CD14-positive monocyte (primary cell): ENCODE measurements at regions not wholly inside any gene's neighbourhood (a gene's known extent, or its start where the extent isn't known, plus 50 kb on each side); places are given as distances from the start of the nearest gene placed in this dataset.

ENCODE experiments used
- DNase-seq, 3 donors: peaks; one replicate each; pipeline ENCODE4 v3.0.0-alpha.2; 2011 to 2022
- H2AFZ ChIP-seq: 2 replicates; pipeline ENCODE4 v1.6.0; 2012; ENCODE audit warnings: mild to moderate bottlenecking, low read depth, low read length, inconsistent platforms; ENCODE audit not compliant: insufficient read depth, poor library complexity, severe bottlenecking
- H3K27ac ChIP-seq, 2 donors: 1 replicate in 1 of 2; 2 replicates in 1 of 2; pipeline ENCODE4 v1.5.1; 2012 to 2013; ENCODE audit warnings: low read length in 2 of 2, control low read depth in 1 of 2, inconsistent platforms in 1 of 2, low read depth in 1 of 2, mild to moderate bottlenecking in 1 of 2
- H3K27me3 ChIP-seq, 2 donors: one replicate each; pipeline versions ENCODE4 v1.6.0 to v1.6.1; 2011 to 2013; ENCODE audit warnings: low read length in 2 of 2; ENCODE audit not compliant: control insufficient read depth in 2 of 2, insufficient read depth in 2 of 2
- H3K36me3 ChIP-seq, 2 donors: replicated peaks in 1 of 2; 1 replicate in 1 of 2; 2 replicates in 1 of 2; pipeline versions ENCODE4 v1.5.1 to v1.6.1; 2012 to 2013; ENCODE audit warnings: low read length in 2 of 2, control low read depth in 1 of 2, inconsistent platforms in 1 of 2, mild to moderate bottlenecking in 1 of 2; ENCODE audit not compliant: insufficient read depth in 2 of 2, control insufficient read depth in 1 of 2
- H3K4me1 ChIP-seq, 2 donors: 1 replicate in 1 of 2; 2 replicates in 1 of 2; pipeline versions ENCODE4 v1.5.1 to v1.6.1; 2012 to 2013; ENCODE audit warnings: low read length in 2 of 2, control low read depth in 1 of 2, inconsistent platforms in 1 of 2, mild to moderate bottlenecking in 1 of 2, moderate library complexity in 1 of 2; ENCODE audit not compliant: insufficient read depth in 2 of 2, control insufficient read depth in 1 of 2
- H3K4me2 ChIP-seq: replicated peaks from 2 replicates; pipeline ENCODE3; 2012; ENCODE audit warnings: low read length, moderate library complexity, mild to moderate bottlenecking; ENCODE audit not compliant: poor library complexity, severe bottlenecking; ENCODE audit errors: extremely low read depth
- H3K4me3 ChIP-seq, 3 experiments: fragments of 200-600 bp in 1 of 3; sonication (generic) in 1 of 3; replicated peaks in 1 of 3; 1 replicate in 2 of 3; 2 replicates in 1 of 3; pipeline ENCODE4 v1.5.1; 2011 to 2013; ENCODE audit warnings: low read length in 3 of 3, mild to moderate bottlenecking in 3 of 3, control low read depth in 2 of 3, low read depth in 2 of 3, inconsistent platforms in 1 of 3, moderate library complexity in 1 of 3
- H3K79me2 ChIP-seq: 2 replicates; pipeline ENCODE4 v1.6.0; 2012; ENCODE audit warnings: mild to moderate bottlenecking, control low read depth, inconsistent platforms, low read length, moderate library complexity; ENCODE audit not compliant: insufficient read depth
- H3K9ac ChIP-seq: 2 replicates; pipeline ENCODE4 v1.6.0; 2017; ENCODE audit warnings: low read length, mild to moderate bottlenecking; ENCODE audit not compliant: insufficient read depth, poor library complexity, severe bottlenecking
- H3K9me3 ChIP-seq, 2 donors: replicated peaks in 1 of 2; 1 replicate in 1 of 2; 2 replicates in 1 of 2; pipeline versions ENCODE4 v1.5.1 to v1.6.1; 2012 to 2013; ENCODE audit warnings: low read length in 2 of 2, control low read depth in 1 of 2; ENCODE audit not compliant: control insufficient read depth in 1 of 2, insufficient read depth in 1 of 2
- H4K20me1 ChIP-seq: 2 replicates; pipeline ENCODE4 v1.6.0; 2012; ENCODE audit warnings: mild to moderate bottlenecking, low read length, control low read depth, moderate library complexity; ENCODE audit not compliant: insufficient read depth
- H3K27ac Mint-ChIP-seq, 7 donors: one replicate each; pipeline ENCODE4 v1.8.0; 2020; ENCODE audit warnings: mild to moderate bottlenecking in 7 of 7, mixed read lengths in 7 of 7, moderate library complexity in 6 of 7, inconsistent platforms in 2 of 7
- H3K27me3 Mint-ChIP-seq, 3 donors: one replicate each; pipeline ENCODE4 v1.8.0; 2021 to 2022; ENCODE audit warnings: low read depth in 3 of 3, mild to moderate bottlenecking in 3 of 3, mixed read lengths in 3 of 3, moderate library complexity in 3 of 3, inconsistent platforms in 1 of 3
- H3K36me3 Mint-ChIP-seq, 2 donors: one replicate each; pipeline ENCODE4 v1.8.0; 2020; ENCODE audit warnings: mixed read lengths in 2 of 2, inconsistent platforms in 1 of 2, mild to moderate bottlenecking in 1 of 2
- H3K4me1 Mint-ChIP-seq: one replicate; pipeline ENCODE4 v1.8.0; 2020; ENCODE audit warnings: mild to moderate bottlenecking, mixed read lengths
- H3K4me3 Mint-ChIP-seq, 2 donors: one replicate each; pipeline ENCODE4 v1.8.0; 2020; ENCODE audit warnings: mild to moderate bottlenecking in 2 of 2, mixed read lengths in 2 of 2, moderate library complexity in 1 of 2
- H3K9me3 Mint-ChIP-seq, 7 donors: one replicate each; pipeline ENCODE4 v1.8.0; 2020 to 2022; ENCODE audit warnings: mixed read lengths in 7 of 7, mild to moderate bottlenecking in 6 of 7, moderate library complexity in 6 of 7, inconsistent platforms in 2 of 7
- WGBS: methylation state at CpG from one replicate; pipeline ENCODE4 v1.1.5; 2013; ENCODE audit warnings: missing lambda C conversion rate; ENCODE audit not compliant: insufficient coverage; 5-methylcytosine and 5-hydroxymethylcytosine counted together
- intact Hi-C, 2 donors: fragments of 100-400 bp; cut with micrococcal nuclease; formaldehyde crosslinking; loops; one replicate each; pipeline versions ENCODE4 v1.15.0 to v1.15.1; 2023
- TF ChIP-seq, protein P1 (sequence below): fragments of 200-600 bp; IDR thresholded peaks from one replicate; pipeline ENCODE4 v1.8.0; 2022; ENCODE audit warnings: antibody characterized with exemption, mild to moderate bottlenecking

DNA sequence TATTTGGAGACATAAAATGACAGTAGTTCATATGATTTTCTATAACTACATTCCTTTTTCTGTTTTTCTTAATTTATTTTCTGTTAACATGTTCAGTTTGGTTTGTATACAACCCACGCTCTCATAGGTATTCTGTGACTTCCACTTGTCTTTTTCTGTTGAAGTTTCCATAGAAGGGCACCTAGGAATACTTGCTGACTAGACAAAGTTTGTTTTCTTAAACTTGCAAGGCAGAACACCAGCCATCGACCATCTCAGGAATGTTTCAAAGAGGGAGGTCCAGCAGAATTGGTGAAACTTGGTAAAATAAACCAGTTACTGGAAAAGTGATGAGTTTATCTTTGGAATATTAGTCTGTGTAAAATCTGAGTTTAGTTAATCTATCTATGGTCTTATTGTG lies 403.2 kb upstream of the CADM2 start:
- no peak overlapping the region for H3K4me3 Mint-ChIP-seq

DNA sequence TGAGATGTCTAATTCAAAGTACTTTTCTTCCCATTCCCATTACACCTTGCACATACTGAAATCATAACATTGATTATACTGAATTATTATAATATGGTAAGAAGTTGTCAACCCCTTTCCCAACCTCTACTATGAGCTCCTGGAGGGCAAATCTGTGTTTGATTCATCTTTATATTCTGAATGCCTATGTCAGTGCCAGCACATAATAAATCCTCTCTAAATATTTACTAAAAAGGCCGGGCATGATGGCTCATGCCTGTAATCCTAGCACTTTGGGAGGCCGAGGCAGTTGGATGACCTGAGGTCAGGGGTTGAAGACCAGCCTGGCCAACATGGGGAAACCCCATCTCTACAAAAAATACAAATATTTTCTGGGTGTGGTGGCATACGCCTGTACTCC lies 392.5 kb upstream of the CADM2 start:
- no peak overlapping the region for H2AFZ ChIP-seq
- TF ChIP-seq, protein P1, sequence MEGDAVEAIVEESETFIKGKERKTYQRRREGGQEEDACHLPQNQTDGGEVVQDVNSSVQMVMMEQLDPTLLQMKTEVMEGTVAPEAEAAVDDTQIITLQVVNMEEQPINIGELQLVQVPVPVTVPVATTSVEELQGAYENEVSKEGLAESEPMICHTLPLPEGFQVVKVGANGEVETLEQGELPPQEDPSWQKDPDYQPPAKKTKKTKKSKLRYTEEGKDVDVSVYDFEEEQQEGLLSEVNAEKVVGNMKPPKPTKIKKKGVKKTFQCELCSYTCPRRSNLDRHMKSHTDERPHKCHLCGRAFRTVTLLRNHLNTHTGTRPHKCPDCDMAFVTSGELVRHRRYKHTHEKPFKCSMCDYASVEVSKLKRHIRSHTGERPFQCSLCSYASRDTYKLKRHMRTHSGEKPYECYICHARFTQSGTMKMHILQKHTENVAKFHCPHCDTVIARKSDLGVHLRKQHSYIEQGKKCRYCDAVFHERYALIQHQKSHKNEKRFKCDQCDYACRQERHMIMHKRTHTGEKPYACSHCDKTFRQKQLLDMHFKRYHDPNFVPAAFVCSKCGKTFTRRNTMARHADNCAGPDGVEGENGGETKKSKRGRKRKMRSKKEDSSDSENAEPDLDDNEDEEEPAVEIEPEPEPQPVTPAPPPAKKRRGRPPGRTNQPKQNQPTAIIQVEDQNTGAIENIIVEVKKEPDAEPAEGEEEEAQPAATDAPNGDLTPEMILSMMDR: no peak
- intact Hi-C loops: no loop called here
- WGBS: 100% methylated on average over 1 of the region's 3 CpGs
- peaks cover 0 to 2% (median 0%) of the 10 kb centered on the region in 7 donors for H3K9me3 Mint-ChIP-seq
- H3K27ac Mint-ChIP-seq: no peak overlapping the region
- DNase-seq: no peak
- H3K4me1 ChIP-seq: no peaks in the 10 kb centered on the region
- H3K36me3 Mint-ChIP-seq: no peaks in the 10 kb centered on the region
- H3K4me3 Mint-ChIP-seq: no peak overlapping the region
- H3K27me3 Mint-ChIP-seq: peaks cover 0 to 2% (median 0%) of the 10 kb centered on the region in 3 donors
- H3K4me2 ChIP-seq: no peak overlapping the region
- no peaks in the 10 kb centered on the region for H3K79me2 ChIP-seq
- H3K27ac ChIP-seq: no peak overlapping the region
- no peak overlapping the region for H3K4me3 ChIP-seq
- H3K4me1 Mint-ChIP-seq: no peaks in the 10 kb centered on the region
- no peaks in the 10 kb centered on the region for H3K36me3 ChIP-seq
- H3K9ac ChIP-seq: no peak overlapping the region
- H4K20me1 ChIP-seq: no peaks in the 10 kb centered on the region
- H3K27me3 ChIP-seq: no peaks in the 10 kb centered on the region
- H3K9me3 ChIP-seq: no peaks in the 10 kb centered on the region

More for the DNA sequence above, 403.2 kb upstream of the CADM2 start:
- no peaks in the 10 kb centered on the region for H3K4me1 Mint-ChIP-seq
- peaks cover 0 to 2% (median 0%) of the 10 kb centered on the region in 3 donors for H3K27me3 Mint-ChIP-seq
- H3K4me2 ChIP-seq: no peak overlapping the region
- no peaks in the 10 kb centered on the region for H3K27me3 ChIP-seq
- no peaks in the 10 kb centered on the region for H3K9me3 ChIP-seq
- H3K27ac ChIP-seq: no peak overlapping the region
- H2AFZ ChIP-seq: no peak overlapping the region
- no peak for DNase-seq
- no peak overlapping the region for H3K4me3 ChIP-seq
- 78% methylated on average over 1 of the region's 2 CpGs for WGBS
- no peaks in the 10 kb centered on the region for H3K36me3 Mint-ChIP-seq
- no peaks in the 10 kb centered on the region for H4K20me1 ChIP-seq
- TF ChIP-seq, protein P1: no peak
- no peaks in the 10 kb centered on the region for H3K4me1 ChIP-seq
- intact Hi-C loops: no loop called here
- no peak overlapping the region for H3K9ac ChIP-seq
- H3K9me3 Mint-ChIP-seq: no peaks in the 10 kb centered on the region
- no peaks in the 10 kb centered on the region for H3K36me3 ChIP-seq
- no peaks in the 10 kb centered on the region for H3K79me2 ChIP-seq
- H3K27ac Mint-ChIP-seq: no peak overlapping the region
